ENCODE measurements at regions not wholly inside any gene's neighbourhood (a gene's known extent, or its start where the extent isn't known, plus 50 kb on each side); places are given as distances from the start of the nearest gene placed in this dataset.

- H3K4me3 ChIP-seq (ENCODE audit: insufficient read depth, low read length, poor library complexity, severe bottlenecking) = no peak overlapping the region
- H3K27ac ChIP-seq (ENCODE audit: low read depth, low read length) = no peak overlapping the region
- no peaks in the 10 kb centered on the region for H3K79me2 ChIP-seq (ENCODE audit: insufficient read depth, low read length)
- TF ChIP-seq, protein P1, sequence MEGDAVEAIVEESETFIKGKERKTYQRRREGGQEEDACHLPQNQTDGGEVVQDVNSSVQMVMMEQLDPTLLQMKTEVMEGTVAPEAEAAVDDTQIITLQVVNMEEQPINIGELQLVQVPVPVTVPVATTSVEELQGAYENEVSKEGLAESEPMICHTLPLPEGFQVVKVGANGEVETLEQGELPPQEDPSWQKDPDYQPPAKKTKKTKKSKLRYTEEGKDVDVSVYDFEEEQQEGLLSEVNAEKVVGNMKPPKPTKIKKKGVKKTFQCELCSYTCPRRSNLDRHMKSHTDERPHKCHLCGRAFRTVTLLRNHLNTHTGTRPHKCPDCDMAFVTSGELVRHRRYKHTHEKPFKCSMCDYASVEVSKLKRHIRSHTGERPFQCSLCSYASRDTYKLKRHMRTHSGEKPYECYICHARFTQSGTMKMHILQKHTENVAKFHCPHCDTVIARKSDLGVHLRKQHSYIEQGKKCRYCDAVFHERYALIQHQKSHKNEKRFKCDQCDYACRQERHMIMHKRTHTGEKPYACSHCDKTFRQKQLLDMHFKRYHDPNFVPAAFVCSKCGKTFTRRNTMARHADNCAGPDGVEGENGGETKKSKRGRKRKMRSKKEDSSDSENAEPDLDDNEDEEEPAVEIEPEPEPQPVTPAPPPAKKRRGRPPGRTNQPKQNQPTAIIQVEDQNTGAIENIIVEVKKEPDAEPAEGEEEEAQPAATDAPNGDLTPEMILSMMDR (IDR thresholded peaks at IDR 0.05; ENCODE audit: insufficient read depth, low read length, poor library complexity, severe bottlenecking) = no peak
- no peak for TF ChIP-seq EZH2phosphoT487 (conservative IDR thresholded peaks at IDR 0.05; ENCODE audit: low read length)
- no peaks in the 10 kb centered on the region for H3K27me3 ChIP-seq (ENCODE audit: low read length)
- H2AFZ ChIP-seq (ENCODE audit: low read depth, low read length, severe bottlenecking) = no peak overlapping the region
- H3K36me3 ChIP-seq (ENCODE audit: low read length) = no peaks in the 10 kb centered on the region
- no peak overlapping the region for H3K4me2 ChIP-seq (ENCODE audit: low read depth, low read length, poor library complexity, severe bottlenecking)
- no peak overlapping the region for H3K9ac ChIP-seq (ENCODE audit: low read length)
- no peaks in the 10 kb centered on the region for H3F3A ChIP-seq (ENCODE audit: insufficient read depth)
- H3K9me3 ChIP-seq (ENCODE audit: insufficient read depth, low read length) = no peaks in the 10 kb centered on the region
- no peaks in the 10 kb centered on the region for H3K9me2 ChIP-seq (replicated peaks; ENCODE audit: insufficient read depth, low read length)
- H4K20me1 ChIP-seq (ENCODE audit: low read depth, low read length) = no peaks in the 10 kb centered on the region
These were observed 289.2 kb upstream of the EMCN start for GRCh38 chr4:100806988-100807387.

DNA sequence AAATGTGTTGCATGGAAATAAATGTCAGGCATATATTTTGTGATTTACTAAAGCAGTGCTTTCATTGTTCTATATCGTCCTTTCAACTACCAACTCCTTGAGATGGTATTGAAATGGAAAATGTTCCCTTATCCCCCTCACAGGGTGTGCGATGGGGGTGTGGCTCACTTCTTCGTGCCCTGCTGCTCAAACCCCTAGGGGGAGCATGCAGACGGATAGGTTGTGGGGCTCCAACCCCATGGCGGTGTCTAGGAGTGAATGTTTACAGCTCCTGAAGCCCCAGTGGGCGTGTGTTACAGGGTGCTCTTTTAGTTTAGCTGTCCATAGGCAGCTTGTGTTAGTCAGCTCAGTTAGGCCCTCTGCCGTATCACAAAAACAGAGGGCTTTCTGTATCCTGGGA is 287.7 kb upstream of the EMCN start:
- TF ChIP-seq EZH2phosphoT487 (conservative IDR thresholded peaks at IDR 0.05; ENCODE audit: low read length) = no peak
- TF ChIP-seq, protein P1 (IDR thresholded peaks at IDR 0.05; ENCODE audit: insufficient read depth, low read length, poor library complexity, severe bottlenecking) = no peak
- Histone ChIP-seq H3F3A (ENCODE audit: insufficient read depth) (no peaks in the 10 kb centered on the region), H3K9me3 (ENCODE audit: insufficient read depth, low read length) (no peaks in the 10 kb centered on the region), H4K20me1 (ENCODE audit: low read depth, low read length) (no peaks in the 10 kb centered on the region), H3K27ac (ENCODE audit: low read depth, low read length) (no peak overlapping the region), H3K4me3 (ENCODE audit: insufficient read depth, low read length, poor library complexity, severe bottlenecking) (no peak overlapping the region), H3K27me3 (ENCODE audit: low read length) (no peaks in the 10 kb centered on the region), H3K9me2 (replicated peaks; ENCODE audit: insufficient read depth, low read length) (no peaks in the 10 kb centered on the region), H3K79me2 (ENCODE audit: insufficient read depth, low read length) (no peaks in the 10 kb centered on the region), H2AFZ (ENCODE audit: low read depth, low read length, severe bottlenecking) (no peak overlapping the region), H3K9ac (ENCODE audit: low read length) (no peak overlapping the region), H3K36me3 (ENCODE audit: low read length) (no peaks in the 10 kb centered on the region), H3K4me2 (ENCODE audit: low read depth, low read length, poor library complexity, severe bottlenecking) (no peak overlapping the region)

GRCh38 chr4:100804576-100805360 is 286.9 kb upstream of the EMCN start:
- Histone ChIP-seq H3K4me2 (ENCODE audit: low read depth, low read length, poor library complexity, severe bottlenecking) (no peak overlapping the region), H4K20me1 (ENCODE audit: low read depth, low read length) (no peaks in the 10 kb centered on the region), H3K27ac (ENCODE audit: low read depth, low read length) (no peak overlapping the region), H3K9me2 (replicated peaks; ENCODE audit: insufficient read depth, low read length) (no peaks in the 10 kb centered on the region), H3K27me3 (ENCODE audit: low read length) (no peaks in the 10 kb centered on the region), H3K9ac (ENCODE audit: low read length) (no peak overlapping the region), H3K79me2 (ENCODE audit: insufficient read depth, low read length) (no peaks in the 10 kb centered on the region), H2AFZ (ENCODE audit: low read depth, low read length, severe bottlenecking) (no peak overlapping the region), H3K4me3 (ENCODE audit: insufficient read depth, low read length, poor library complexity, severe bottlenecking) (no peak overlapping the region), H3F3A (ENCODE audit: insufficient read depth) (no peaks in the 10 kb centered on the region), H3K9me3 (ENCODE audit: insufficient read depth, low read length) (no peaks in the 10 kb centered on the region), H3K36me3 (ENCODE audit: low read length) (no peaks in the 10 kb centered on the region)
- TF ChIP-seq EZH2phosphoT487 (conservative IDR thresholded peaks at IDR 0.05; ENCODE audit: low read length) = no peak
- TF ChIP-seq, protein P1 (IDR thresholded peaks at IDR 0.05; ENCODE audit: insufficient read depth, low read length, poor library complexity, severe bottlenecking) = no peak

All from SU-DHL-6 (cell line).